Prostate gland (tissue), 2 donors: ENCODE measurements at regions not wholly inside any gene's neighbourhood (a gene's known extent, or its start where the extent isn't known, plus 50 kb on each side); places are given as distances from the start of the nearest gene placed in this dataset.

Source experiments
- CTCF ChIP-seq, 4 experiments: fragments of 200-600 bp in 2 of 4; fragments of 450-650 bp in 2 of 4; sonication (generic) in 2 of 4; IDR thresholded peaks; 1 replicate in 3 of 4; 2 replicates in 1 of 4; pipeline ENCODE4 v1.5.1; 2016 to 2019; ENCODE audit warnings: antibody characterized with exemption in 4 of 4, mild to moderate bottlenecking in 2 of 4, moderate library complexity in 2 of 4
- POLR2A ChIP-seq: fragments of 450-650 bp; IDR thresholded peaks from one replicate; pipeline ENCODE4 v1.6.1; 2016; ENCODE audit warnings: antibody characterized with exemption, mild to moderate bottlenecking
- POLR2AphosphoS5 ChIP-seq: sonication (generic); formaldehyde crosslinking; IDR thresholded peaks from one replicate; pipeline ENCODE4 v1.6.1; 2017; ENCODE audit warnings: antibody characterized with exemption

GRCh38 chr16:86771506-86772460, 193.4 kb downstream of the FOXL1 start:
- TF ChIP-seq POLR2A, result no peak
- TF ChIP-seq CTCF (IDR thresholded peaks at IDR 0.05), result no peak
- no peak for TF ChIP-seq POLR2AphosphoS5
